Endothelial cell of umbilical vein (primary cell): ENCODE measurements at regions not wholly inside any gene's neighbourhood (a gene's known extent, or its start where the extent isn't known, plus 50 kb on each side); places are given as distances from the start of the nearest gene placed in this dataset.

Experiments used
- BruUV-seq: library from RNA; stranded (reverse); fragments of 400-500 nt; replicated peaks from 2 replicates; lab custom pipeline; 2021; lab: Mats Ljungman, UMichigan
- CTCF ChIA-PET: fragments of 300-600, 350-600 bp; sonication (Branson Sonifier 250); formaldehyde crosslinking; loops from one replicate; lab custom pipeline; 2021; ENCODE audit warnings: antibody characterized with exemption, inconsistent platforms; lab: Charles Lee
- POLR2A ChIA-PET: fragments of 300-600, 350-600 bp; sonication (Branson Sonifier 250); formaldehyde crosslinking; loops from one replicate; lab custom pipeline; 2021; ENCODE audit warnings: antibody characterized with exemption, inconsistent platforms; lab: Charles Lee
- DNase-seq: peaks from one replicate; pipeline ENCODE4 v3.0.0-alpha.2; 2011; ENCODE audit warnings: low read depth, low spot score
- FAIRE-seq: peaks from 2 replicates; lab custom pipeline; 2011; peaks lifted over from hg19 to GRCh38; lab: Jason Lieb, UNC
- H2AFZ ChIP-seq: 2 replicates; pipeline ENCODE4 v1.6.0; 2012; ENCODE audit warnings: low read depth, low read length, control low read depth, inconsistent platforms
- H3K27ac ChIP-seq: 2 replicates; pipeline ENCODE4 v1.5.1; 2011; ENCODE audit warnings: low read depth, mild to moderate bottlenecking, control low read depth, low read length, moderate library complexity; ENCODE audit not compliant: insufficient read depth
- H3K27me3 ChIP-seq, 2 experiments: 2 replicates each; pipeline versions ENCODE4 v1.6.0 to v1.6.1; 2011; ENCODE audit warnings: low read length in 2 of 2, mixed read lengths in 1 of 2; ENCODE audit not compliant: control insufficient read depth in 2 of 2, insufficient read depth in 2 of 2
- H3K36me3 ChIP-seq, 2 experiments: 2 replicates in 1 of 2; 3 replicates in 1 of 2; pipeline ENCODE4 v1.5.1; 2011; ENCODE audit warnings: low read length in 2 of 2, mild to moderate bottlenecking in 1 of 2, moderate library complexity in 1 of 2; ENCODE audit not compliant: control insufficient read depth in 2 of 2, insufficient read depth in 2 of 2; ENCODE audit errors: extremely low read depth in 1 of 2
- H3K4me1 ChIP-seq: 3 replicates; pipeline ENCODE4 v1.5.1; 2011; ENCODE audit warnings: mild to moderate bottlenecking, low read length; ENCODE audit not compliant: control insufficient read depth, insufficient read depth; ENCODE audit errors: extremely low read depth
- H3K4me2 ChIP-seq: 2 replicates; pipeline ENCODE4 v1.6.1; 2011; ENCODE audit warnings: low read length, control low read depth, mixed read lengths; ENCODE audit not compliant: insufficient read depth
- H3K4me3 ChIP-seq, 3 experiments: fragments of 200-600 bp in 1 of 3; sonication (generic), shearing (Covaris generic) in 1 of 3; replicated peaks in 1 of 3; 2 replicates each; pipeline ENCODE4 v1.5.1; 2011 to 2016; ENCODE audit warnings: control low read depth in 3 of 3, low read length in 3 of 3, mild to moderate bottlenecking in 2 of 3, inconsistent platforms in 1 of 3, low read depth in 1 of 3, moderate library complexity in 1 of 3; ENCODE audit not compliant: insufficient read depth in 1 of 3
- H3K79me2 ChIP-seq: 2 replicates; pipeline ENCODE4 v1.6.0; 2012; ENCODE audit warnings: low read length, inconsistent platforms; ENCODE audit not compliant: control insufficient read depth, insufficient read depth
- H3K9ac ChIP-seq: replicated peaks from 2 replicates; pipeline ENCODE3; 2011; ENCODE audit warnings: low read length, control low read depth; ENCODE audit not compliant: insufficient read depth; ENCODE audit errors: extremely low read depth
- H3K9me1 ChIP-seq: replicated peaks from 3 replicates; pipeline ENCODE4 v1.6.0; 2011; ENCODE audit warnings: mild to moderate bottlenecking, low read length; ENCODE audit not compliant: control insufficient read depth, insufficient read depth; ENCODE audit errors: extremely low read depth
- H3K9me3 ChIP-seq: replicated peaks from 2 replicates; pipeline ENCODE4 v1.5.1; 2012; ENCODE audit warnings: low read length, inconsistent platforms; ENCODE audit not compliant: control insufficient read depth, insufficient read depth
- H4K20me1 ChIP-seq: replicated peaks from 2 replicates; pipeline ENCODE3; 2011; ENCODE audit warnings: mild to moderate bottlenecking, low read length; ENCODE audit not compliant: control insufficient read depth, insufficient read depth; ENCODE audit errors: extremely low read depth
- CTCF ChIP-seq, 2 donors: IDR thresholded peaks; 1 replicate in 1 of 2; 2 replicates in 1 of 2; pipeline ENCODE4 v1.5.1; 2011; ENCODE audit warnings: low read length in 2 of 2, mild to moderate bottlenecking in 2 of 2, moderate library complexity in 2 of 2, control low read depth in 1 of 2, inconsistent platforms in 1 of 2, low read depth in 1 of 2; ENCODE audit not compliant: insufficient read depth in 1 of 2; ENCODE audit errors: extremely low read depth in 1 of 2
- EZH2 ChIP-seq: IDR thresholded peaks from 2 replicates; pipeline ENCODE4 v1.6.1; 2012; ENCODE audit warnings: borderline replicate concordance, low read depth, mild to moderate bottlenecking, moderate library complexity, low read length, inconsistent platforms; ENCODE audit not compliant: severe bottlenecking
- FOS ChIP-seq: IDR thresholded peaks from 2 replicates; pipeline ENCODE4 v1.6.1; 2011; ENCODE audit warnings: mild to moderate bottlenecking, low read length, moderate library complexity, borderline replicate concordance; ENCODE audit not compliant: insufficient read depth
- GATA2 ChIP-seq: IDR thresholded peaks from 2 replicates; pipeline ENCODE4 v1.7.0; 2011; ENCODE audit warnings: low read depth, mild to moderate bottlenecking, moderate library complexity, mixed read lengths, low read length; ENCODE audit not compliant: insufficient read length, insufficient read depth
- JUN ChIP-seq: IDR thresholded peaks from 2 replicates; pipeline ENCODE4 v1.6.1; 2011; ENCODE audit warnings: borderline replicate concordance, low read depth; ENCODE audit not compliant: insufficient read length, insufficient read depth
- MAX ChIP-seq: IDR thresholded peaks from 2 replicates; pipeline ENCODE4 v1.6.1; 2011; ENCODE audit not compliant: insufficient read depth, insufficient read length
- MYC ChIP-seq: IDR thresholded peaks from one replicate; pipeline ENCODE4 v1.6.1; 2011; ENCODE audit warnings: mild to moderate bottlenecking, low read depth, low read length
- POLR2A ChIP-seq: IDR thresholded peaks from 2 replicates; pipeline ENCODE4 v1.6.1; 2012; ENCODE audit warnings: low read depth, mild to moderate bottlenecking, control low read depth, low read length
- POLR2AphosphoS5 ChIP-seq: IDR thresholded peaks from 2 replicates; pipeline ENCODE4 v1.6.1; 2012; ENCODE audit warnings: low read depth, mild to moderate bottlenecking, control low read depth, low read length, moderate library complexity; ENCODE audit not compliant: insufficient read depth
- dilution Hi-C: fragments of 300-500 bp; cut with MboI; formaldehyde crosslinking; loops from one replicate; pipeline ENCODE4 v1.15.0; 2019; ENCODE audit warnings: low sequenced_read_pairs; ENCODE audit not compliant: extremely low pct_ligation_motif_present
- intact Hi-C: fragments of 100-400 bp; cut with micrococcal nuclease; formaldehyde crosslinking; loops from one replicate; pipeline ENCODE4 v1.10.0; 2022

GRCh38 chr7:124369310-124369709 lies 336.4 kb upstream of the TMEM229A start:
- no peaks in the 10 kb centered on the region for H3K4me1 ChIP-seq
- H3K27me3 ChIP-seq, result no peaks in the 10 kb centered on the region
- TF ChIP-seq CTCF (IDR thresholded peaks at IDR 0.05; ENCODE audit: extremely low read depth in 1 of 2, insufficient read depth in 1 of 2, low read depth in 1 of 2, low read length in 2 of 2) (no peak), JUN (no peak), MYC (no peak), POLR2AphosphoS5 (no peak), POLR2A (no peak), GATA2 (no peak), MAX (no peak), FOS (no peak), EZH2 (no peak)
- dilution Hi-C loops, result no loop called here
- H3K79me2 ChIP-seq, result no peaks in the 10 kb centered on the region
- BruUV-seq, result no TSS peak
- POLR2A ChIA-PET, result no interaction called here
- no peak overlapping the region for H3K27ac ChIP-seq
- no peak overlapping the region for H3K4me2 ChIP-seq
- no peak overlapping the region for H3K4me3 ChIP-seq
- H4K20me1 ChIP-seq, result no peaks in the 10 kb centered on the region
- H2AFZ ChIP-seq, result no peak overlapping the region
- H3K36me3 ChIP-seq, result no peaks in the 10 kb centered on the region
- H3K9me3 ChIP-seq, result no peaks in the 10 kb centered on the region
- no peak overlapping the region for H3K9ac ChIP-seq
- FAIRE-seq (no peak), DNase-seq (no peak)
- H3K9me1 ChIP-seq, result no peaks in the 10 kb centered on the region
- intact Hi-C loops, result no loop called here
- CTCF ChIA-PET, result no interaction called here
